Right cardiac atrium (tissue), 5 donors: ENCODE measurements at regions not wholly inside any gene's neighbourhood (a gene's known extent, or its start where the extent isn't known, plus 50 kb on each side); places are given as distances from the start of the nearest gene placed in this dataset.
A peak's percentile ranks its signal among the peaks of the same experiment; 100 is the strongest.
"Not testable (repeated sequence)": the region's sequence is repeated elsewhere in the genome, so short reads cannot be mapped to it uniquely, and the experiment has no call there.

Source experiments
- ATAC-seq, 2 donors: fragments of 200-7000 bp; cut with Tn5 transposase; one replicate each; pipeline versions ENCODE4 v1.8.0 to v1.9.1; 2020; ENCODE audit warnings: moderate library complexity in 2 of 2, mild to moderate bottlenecking in 1 of 2
- DNase-seq, 3 donors: peaks; one replicate each; pipeline ENCODE4 v3.0.0-alpha.2; 2020
- H3K27ac ChIP-seq: one replicate; pipeline ENCODE4 v1.5.1; 2013; ENCODE audit warnings: mild to moderate bottlenecking, low read length, control low read depth, moderate library complexity
- H3K27me3 ChIP-seq: one replicate; pipeline ENCODE4 v1.6.1; 2013; ENCODE audit not compliant: control insufficient read depth, insufficient read depth
- H3K4me1 ChIP-seq: one replicate; pipeline ENCODE4 v1.6.1; 2013; ENCODE audit warnings: low read length; ENCODE audit not compliant: control insufficient read depth, insufficient read depth
- H3K4me3 ChIP-seq: one replicate; pipeline ENCODE4 v1.5.1; 2013; ENCODE audit warnings: low read length, control low read depth
- H3K9me3 ChIP-seq: one replicate; pipeline ENCODE4 v1.6.1; 2013; ENCODE audit warnings: low read length; ENCODE audit not compliant: control insufficient read depth
- WGBS: extraction: QIAGEN DNeasy Blood & Tissue Kit; methylation state at CpG from one replicate; pipeline ENCODE4 v1.1.7; 2013; 5-methylcytosine and 5-hydroxymethylcytosine counted together
- intact Hi-C, 4 donors: fragments of 100-400 bp; cut with DNase I; formaldehyde crosslinking; loops; one replicate each; pipeline versions ENCODE4 v1.11.0 to v1.14.0; 2022 to 2023
- donor health status: healthy with polysubstance abuse.
- donor health status: DM: no; HTN: yes; CAD: no.
- donor health status: DM: no; HTN: no; CAD: no.
- donor health status: DM: no; HTN: yes; CAD: no; lungs with severe emphysema.
- donor health status: DM: yes; HTN: yes; CAD: no.

- 7% methylated on average over 30 of the region's 30 CpGs for WGBS
- no peaks in the 10 kb centered on the region for H3K9me3 ChIP-seq
- no peak overlapping the region for H3K4me3 ChIP-seq
- H3K27me3 ChIP-seq: no peaks in the 10 kb centered on the region
- ATAC-seq (peak in 1 of 2 donors; percentile 59), DNase-seq (no peak)
- H3K4me1 ChIP-seq: no peaks in the 10 kb centered on the region
- intact Hi-C loops: no loop called here
- no peak overlapping the region for H3K27ac ChIP-seq
Observed at GRCh38 chr2:129923265-129924091, 56.0 kb upstream of the RAB6C start.

- 71% methylated on average over 12 of the region's 12 CpGs for WGBS
- H3K4me1 ChIP-seq, H3K9me3 ChIP-seq, intact Hi-C loops, ATAC-seq, H3K4me3 ChIP-seq, DNase-seq, H3K27ac ChIP-seq, H3K27me3 ChIP-seq: not testable (repeated sequence)
Observed at GRCh38 chr2:129924115-129924514, 55.4 kb upstream of the RAB6C start.

- DNase-seq (no peak), ATAC-seq (no peak)
- Histone ChIP-seq H3K27ac (no peak overlapping the region), H3K4me3 (no peak overlapping the region), H3K27me3 (peaks cover 2% of the 10 kb centered on the region), H3K4me1 (no peaks in the 10 kb centered on the region), H3K9me3 (no peaks in the 10 kb centered on the region)
- 47% methylated on average over 3 of the region's 3 CpGs for WGBS
- intact Hi-C loops: no loop called here
Observed at GRCh38 chr2:129925381-129925780, 54.1 kb upstream of the RAB6C start.

GRCh38 chr2:129927696-129928095 lies 51.8 kb upstream of the RAB6C start:
- intact Hi-C loops: no loop called here
- no peak overlapping the region for H3K27ac ChIP-seq
- WGBS: 84% methylated on average over 1 of the region's 1 CpG
- peaks cover 2% of the 10 kb centered on the region for H3K27me3 ChIP-seq
- H3K4me1 ChIP-seq: no peaks in the 10 kb centered on the region
- H3K9me3 ChIP-seq: no peaks in the 10 kb centered on the region
- DNase-seq: no peak
- no peak for ATAC-seq
- no peak overlapping the region for H3K4me3 ChIP-seq

- DNase-seq (no peak), ATAC-seq (peak; percentile 40 to 63)
- peaks cover 2% of the 10 kb centered on the region for H3K27me3 ChIP-seq
- no peak overlapping the region for H3K4me3 ChIP-seq
- H3K27ac ChIP-seq: no peak overlapping the region
- 71% methylated on average over 13 of the region's 13 CpGs for WGBS
- H3K4me1 ChIP-seq: no peaks in the 10 kb centered on the region
- intact Hi-C loops: no loop called here
- H3K9me3 ChIP-seq: no peaks in the 10 kb centered on the region
Observed at GRCh38 chr2:129929321-129930290, 49.9 kb upstream of the RAB6C start.
